Upper lobe of left lung (tissue), 4 donors: ENCODE measurements at regions not wholly inside any gene's neighbourhood (a gene's known extent, or its start where the extent isn't known, plus 50 kb on each side); places are given as distances from the start of the nearest gene placed in this dataset.

Experiments used
- CTCF ChIP-seq, 6 experiments: fragments of 450-650 bp in 4 of 6; fragments of 200-600 bp in 2 of 6; sonication (generic) in 2 of 6; IDR thresholded peaks; one replicate each; pipeline ENCODE4 v1.5.1; 2016 to 2019; ENCODE audit warnings: antibody characterized with exemption in 6 of 6
- EP300 ChIP-seq, 4 donors: sonication (generic); formaldehyde crosslinking; IDR thresholded peaks; one replicate each; pipeline ENCODE4 v1.5.1; 2017; ENCODE audit warnings: antibody characterized with exemption in 4 of 4, control low read depth in 2 of 4
- POLR2A ChIP-seq, 4 donors: fragments of 450-650 bp; IDR thresholded peaks; one replicate each; pipeline ENCODE4 v1.5.1; 2016 to 2017; ENCODE audit warnings: antibody characterized with exemption in 4 of 4, mild to moderate bottlenecking in 2 of 4
- POLR2AphosphoS5 ChIP-seq, 2 donors: sonication (generic); formaldehyde crosslinking; IDR thresholded peaks; one replicate each; pipeline ENCODE4 v1.5.1; 2017; ENCODE audit warnings: antibody characterized with exemption in 2 of 2

DNA sequence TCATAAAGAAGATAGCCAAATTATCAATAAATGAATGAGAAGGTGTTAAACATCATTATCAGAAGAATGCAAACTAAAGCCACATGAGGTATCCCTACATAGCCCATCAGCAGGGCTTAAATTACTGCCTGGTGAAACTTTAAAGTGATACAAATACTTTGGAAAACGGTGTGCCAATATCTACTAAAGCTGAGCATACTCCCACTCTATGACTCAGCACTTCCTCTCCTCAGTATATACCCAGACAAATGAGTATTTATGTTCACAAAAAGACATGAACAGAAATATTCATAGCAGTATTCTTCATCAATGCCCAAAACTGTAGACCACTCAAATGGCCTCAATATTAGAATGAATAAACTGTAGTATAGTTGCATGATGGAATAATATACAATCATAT lies 284.6 kb upstream of the ZC3H12C start:
- no peak for TF ChIP-seq CTCF (IDR thresholded peaks at IDR 0.05)
- no peak for TF ChIP-seq POLR2A (IDR thresholded peaks at IDR 0.05)
- no peak for TF ChIP-seq EP300 (IDR thresholded peaks at IDR 0.05)
- TF ChIP-seq POLR2AphosphoS5 (IDR thresholded peaks at IDR 0.05): no peak
